ENCODE measurements at regions not wholly inside any gene's neighbourhood (a gene's known extent, or its start where the extent isn't known, plus 50 kb on each side); places are given as distances from the start of the nearest gene placed in this dataset.

DNA sequence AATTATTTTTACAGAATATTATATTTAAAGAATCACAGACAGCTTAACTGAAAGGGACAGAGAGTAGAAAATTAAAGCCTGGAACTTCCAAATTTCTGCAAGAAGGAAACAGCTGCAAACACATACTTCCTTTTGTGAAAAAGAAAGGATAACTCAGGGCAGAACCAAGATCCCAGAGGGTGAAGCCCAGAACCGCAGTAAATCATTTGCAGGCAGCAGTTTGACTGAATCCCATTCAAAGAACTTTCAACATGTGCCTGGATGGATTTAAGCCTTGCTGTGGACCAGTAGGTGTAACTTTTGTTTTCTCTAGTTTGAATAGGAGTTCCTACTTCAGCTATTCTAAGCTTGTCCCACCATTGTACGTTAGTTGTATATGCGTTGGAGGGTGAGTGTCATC lies 733.2 kb downstream of the ROBO2 start:
- peaks cover 0 to 2% of the 10 kb centered on the region in 2 experiments; a peak in 1 of 4 replicates for H3K4me1 Mint-ChIP-seq
- no peak overlapping the region for H3K4ac ChIP-seq (ENCODE audit: low read depth, low read length)
- no peak overlapping the region for H3K27ac Mint-ChIP-seq
- H3T11ph ChIP-seq (ENCODE audit: low read length), result no peak overlapping the region
- H3K36me3 Mint-ChIP-seq (ENCODE audit: insufficient read depth in 1 of 3, low read depth in 3 of 3), result peaks cover 3 to 4% (median 4%) of the 10 kb centered on the region in 3 experiments; a peak in 6 of 7 replicates
- no peak overlapping the region for H2BK120ac ChIP-seq (ENCODE audit: low read depth, low read length, poor library complexity, severe bottlenecking)
- H2BK12ac ChIP-seq (ENCODE audit: insufficient read length, low read depth, low read length), result no peak overlapping the region
- H2AK5ac ChIP-seq (ENCODE audit: insufficient read length, low read length), result no peak overlapping the region
- H3K23me2 ChIP-seq (ENCODE audit: insufficient read length, low read depth, low read length, poor library complexity, severe bottlenecking), result no peaks in the 10 kb centered on the region
- no peak overlapping the region for H4K8ac ChIP-seq (replicated peaks; ENCODE audit: insufficient read length, low read depth, low read length)
- no peak overlapping the region for H3K23ac ChIP-seq (ENCODE audit: insufficient read length, low read depth, low read length)
- H4K20me1 ChIP-seq (ENCODE audit: control insufficient read depth, insufficient read depth, insufficient read length), result no peaks in the 10 kb centered on the region
- H3K18ac ChIP-seq (ENCODE audit: insufficient read length, low read depth, low read length), result no peak overlapping the region
- no peak for DNase-seq
- no peaks in the 10 kb centered on the region for H3K27me3 Mint-ChIP-seq (ENCODE audit: low read depth)
- no peak overlapping the region for H3K27ac ChIP-seq (ENCODE audit: insufficient read length, low read depth, low read length)
- no peaks in the 10 kb centered on the region for H3K79me1 ChIP-seq (ENCODE audit: insufficient read depth, low read depth, low read length, poor library complexity, severe bottlenecking)
- peaks cover 3 to 6% of the 10 kb centered on the region in 2 experiments; a peak in 4 of 5 replicates for H3K9me3 Mint-ChIP-seq
- H2AFZ ChIP-seq (ENCODE audit: low read length), result no peak overlapping the region
- H3K27me3 ChIP-seq (ENCODE audit: insufficient read depth, low read length), result no peaks in the 10 kb centered on the region
- H3K4me1 ChIP-seq (ENCODE audit: insufficient read depth, low read length), result no peaks in the 10 kb centered on the region
- H2BK15ac ChIP-seq (ENCODE audit: low read depth, low read length), result no peak overlapping the region
- no peak overlapping the region for H4K91ac ChIP-seq (ENCODE audit: insufficient read length, low read depth, low read length)
- no peaks in the 10 kb centered on the region for H3K9me3 ChIP-seq (ENCODE audit: control insufficient read depth, low read depth, low read length)
- H3K4me3 Mint-ChIP-seq, result no peak overlapping the region
- no peak overlapping the region for H3K9ac ChIP-seq (ENCODE audit: extremely low read depth, insufficient read length, low read length)
- H3K56ac ChIP-seq (ENCODE audit: insufficient read length, low read depth, low read length), result no peak overlapping the region
- no peak overlapping the region for H4K5ac ChIP-seq (ENCODE audit: insufficient read length, low read depth, low read length)
- no CpG with 5 or more reads among the region's 3 CpGs for WGBS (ENCODE audit: extremely low coverage, insufficient read length, low lambda C conversion rate)
- no peak overlapping the region for H2BK20ac ChIP-seq (ENCODE audit: low read depth, low read length, poor library complexity, severe bottlenecking)
- no peak for TF ChIP-seq CTCF (conservative IDR thresholded peaks at IDR 0.05)
- H3K14ac ChIP-seq (ENCODE audit: insufficient read depth, low read length), result no peak overlapping the region
- H3K4me2 ChIP-seq (ENCODE audit: insufficient read depth, insufficient read length, low read length), result no peak overlapping the region
- H2BK5ac ChIP-seq (ENCODE audit: insufficient read length, low read length), result no peak overlapping the region
- no peaks in the 10 kb centered on the region for H3K79me2 ChIP-seq (ENCODE audit: insufficient read depth, low read length)
